Limb (tissue), 2 donors: ENCODE measurements at regions not wholly inside any gene's neighbourhood (a gene's known extent, or its start where the extent isn't known, plus 50 kb on each side); places are given as distances from the start of the nearest gene placed in this dataset.
"Not testable (repeated sequence)": the region's sequence is repeated elsewhere in the genome, so short reads cannot be mapped to it uniquely, and the experiment has no call there.

Experiments used
- DNase-seq, 2 donors: peaks; one replicate each; pipeline ENCODE4 v3.0.0-alpha.2; 2016; ENCODE audit errors: extremely low spot score in 2 of 2

DNA sequence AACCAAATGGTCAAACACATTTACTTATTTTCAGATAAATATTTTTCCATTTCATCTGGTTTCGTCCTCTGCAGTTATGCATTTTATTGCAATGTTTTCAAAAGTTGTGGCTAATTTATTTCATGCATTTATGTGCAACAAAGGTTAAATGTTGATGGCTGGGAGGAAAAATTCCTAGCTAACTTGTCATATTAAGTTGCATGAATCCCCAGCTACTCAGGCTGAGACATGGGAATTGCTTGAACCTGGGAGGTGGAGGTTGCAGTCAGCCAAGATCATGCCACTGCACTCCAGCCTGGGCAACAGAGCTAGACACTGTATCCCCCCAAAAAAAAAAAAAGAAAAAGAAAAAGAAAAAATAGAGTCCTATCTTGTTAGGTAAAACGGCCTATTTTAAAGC lies 1862.4 kb upstream of the RAG2 start:
- no peak for DNase-seq

DNA sequence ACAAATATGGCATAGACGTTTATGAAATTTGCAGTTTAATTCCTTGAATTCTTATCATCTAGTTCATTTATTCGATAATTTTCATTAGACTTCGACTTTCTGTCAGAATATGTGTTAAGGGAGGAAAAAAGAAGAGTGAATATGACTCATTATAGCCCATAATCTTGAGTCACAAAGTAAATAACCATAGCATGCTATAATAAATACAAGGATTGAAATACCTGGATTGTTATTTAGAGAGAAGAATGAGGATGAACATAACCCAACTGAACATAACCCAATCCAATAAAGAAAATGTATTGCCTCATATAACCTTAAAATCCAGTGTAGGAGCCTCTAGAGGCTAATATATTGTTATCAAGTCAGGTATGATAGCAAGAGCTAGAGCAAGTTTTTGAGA lies 1858.3 kb upstream of the RAG2 start:
- no peak for DNase-seq

DNA sequence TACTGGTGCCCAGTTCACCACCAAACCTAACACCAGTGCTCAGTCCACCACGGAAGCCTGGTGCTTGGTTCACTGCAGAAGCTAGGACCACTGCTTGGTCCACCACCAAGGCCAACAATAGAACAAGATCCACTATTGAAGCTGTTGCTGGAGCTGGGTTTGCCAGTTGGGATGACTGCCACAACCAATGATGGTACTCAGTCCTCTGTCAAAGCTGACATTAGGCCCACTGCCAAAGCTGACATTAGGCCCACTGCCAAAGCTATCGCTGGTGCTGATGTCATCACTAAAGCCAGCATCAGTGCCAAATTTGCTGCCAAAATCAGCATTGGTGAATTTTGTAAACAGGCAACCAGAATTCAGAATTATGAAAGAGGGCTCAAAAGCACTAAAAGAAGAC lies 1850.2 kb upstream of the RAG2 start:
- no peak for DNase-seq

DNA sequence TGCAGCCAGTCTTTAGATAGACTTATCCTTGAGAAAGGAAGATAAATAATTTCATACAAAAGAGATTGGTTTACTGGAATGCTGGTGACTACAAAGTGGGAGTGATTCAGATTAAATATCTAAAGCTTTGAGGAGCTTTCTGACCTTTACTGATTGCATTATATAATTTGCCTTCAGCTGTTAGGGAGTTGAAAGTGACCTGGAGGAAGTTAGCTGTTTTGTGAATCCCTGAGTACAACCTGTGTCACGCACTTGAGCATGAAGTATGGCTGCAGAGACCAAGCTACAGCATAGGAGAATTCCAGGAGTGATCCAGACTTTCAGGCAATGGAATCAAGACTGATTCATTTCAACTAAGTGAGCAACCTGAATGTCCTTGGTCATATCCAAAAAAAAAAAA lies 1848.3 kb upstream of the RAG2 start:
- no peak for DNase-seq

DNA sequence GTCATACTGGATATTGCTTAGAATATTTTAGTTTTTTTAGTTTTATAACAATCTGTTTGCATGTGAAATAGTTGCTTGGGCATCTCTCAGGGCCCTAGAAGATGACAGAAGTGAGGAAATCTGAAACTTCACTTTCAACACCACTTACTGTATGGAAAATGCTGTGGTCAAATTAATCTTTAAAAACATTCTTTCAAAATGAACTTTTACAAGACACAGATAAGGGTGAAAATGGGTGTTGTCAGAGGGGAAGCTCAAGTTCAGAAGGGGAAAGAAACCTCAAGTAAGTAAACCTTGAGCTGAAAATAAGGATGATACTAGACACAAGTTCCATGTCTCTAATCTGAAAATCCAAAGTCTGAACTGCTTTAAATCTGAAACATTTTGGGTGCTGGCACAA lies 1840.1 kb upstream of the RAG2 start:
- DNase-seq, result no peak

DNA sequence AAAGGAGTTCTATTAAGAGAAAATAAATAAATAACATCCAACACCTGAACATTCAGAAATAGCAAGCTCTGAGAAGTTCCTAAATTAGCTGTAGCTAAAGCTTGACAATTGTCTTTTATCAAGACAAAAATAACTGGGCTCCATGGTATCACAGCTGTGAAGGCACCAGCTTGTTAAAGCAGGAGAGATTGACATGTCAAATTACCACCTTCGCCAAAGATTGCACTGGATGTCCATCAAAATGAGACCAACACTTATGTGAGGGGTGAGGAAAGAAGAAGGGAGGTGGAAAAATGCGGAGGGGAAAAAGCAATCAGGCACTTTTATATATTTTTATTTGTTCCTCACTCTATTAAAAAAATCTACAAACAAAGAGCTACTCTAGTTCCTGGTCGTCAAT lies 1827.5 kb upstream of the RAG2 start:
- no peak for DNase-seq

DNA sequence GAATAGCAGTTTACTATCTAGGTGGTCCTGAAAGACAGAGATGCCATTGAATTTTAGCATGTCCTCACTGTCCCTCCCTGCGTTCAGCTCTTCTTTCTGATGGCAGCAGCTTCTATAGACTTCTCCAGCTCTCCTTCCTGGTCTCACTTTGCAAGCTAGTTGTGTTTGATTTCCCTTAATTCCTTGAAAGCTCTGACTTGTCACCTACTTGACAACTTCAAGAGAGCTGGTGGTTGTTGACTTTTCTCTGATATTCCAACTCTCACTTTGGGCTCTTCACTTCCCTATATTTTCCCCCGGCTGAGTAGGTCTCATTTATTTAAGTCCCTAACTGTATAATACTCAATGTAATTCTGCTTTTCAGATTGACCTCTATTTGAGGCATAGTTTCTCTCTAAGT lies 1825.0 kb upstream of the RAG2 start:
- no peak for DNase-seq

DNA sequence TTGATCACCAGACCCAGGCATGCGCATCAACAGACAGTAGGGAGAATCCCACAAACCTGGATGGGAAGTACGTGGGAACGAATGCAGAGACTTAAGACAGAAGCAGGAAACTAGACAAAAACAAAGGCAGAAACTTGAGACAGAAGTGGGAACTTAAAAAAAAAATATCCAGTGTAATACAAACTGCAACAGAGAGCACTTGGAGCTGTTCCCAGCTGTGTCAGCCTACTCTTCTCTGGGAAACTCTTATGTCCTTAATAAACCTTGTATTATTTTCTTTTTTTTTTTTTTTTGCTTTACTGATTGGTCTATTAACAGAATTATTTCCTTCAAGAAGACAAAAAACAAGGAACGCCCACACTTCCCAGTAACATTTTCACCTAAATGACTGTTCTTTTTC lies 1818.1 kb upstream of the RAG2 start:
- DNase-seq, result no peak

DNA sequence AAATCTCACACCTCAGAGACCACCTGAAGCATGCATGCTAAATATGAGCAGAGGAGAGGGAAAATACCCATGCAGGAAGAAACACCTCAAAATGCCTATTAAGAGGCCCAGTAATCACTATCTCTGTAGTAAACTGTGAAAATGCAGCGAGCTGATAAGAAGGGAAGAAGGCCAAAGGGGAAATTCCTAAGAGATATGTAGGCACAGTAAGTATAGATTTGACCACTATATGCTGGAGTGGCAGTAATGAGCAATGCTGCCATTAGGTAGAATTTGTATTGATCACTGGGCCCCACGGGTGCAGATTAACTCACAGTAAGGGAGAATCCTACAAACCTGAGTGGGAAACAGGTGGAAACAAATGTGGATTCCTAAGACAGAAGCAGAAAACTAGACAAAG lies 1813.1 kb upstream of the RAG2 start:
- no peak for DNase-seq

DNA sequence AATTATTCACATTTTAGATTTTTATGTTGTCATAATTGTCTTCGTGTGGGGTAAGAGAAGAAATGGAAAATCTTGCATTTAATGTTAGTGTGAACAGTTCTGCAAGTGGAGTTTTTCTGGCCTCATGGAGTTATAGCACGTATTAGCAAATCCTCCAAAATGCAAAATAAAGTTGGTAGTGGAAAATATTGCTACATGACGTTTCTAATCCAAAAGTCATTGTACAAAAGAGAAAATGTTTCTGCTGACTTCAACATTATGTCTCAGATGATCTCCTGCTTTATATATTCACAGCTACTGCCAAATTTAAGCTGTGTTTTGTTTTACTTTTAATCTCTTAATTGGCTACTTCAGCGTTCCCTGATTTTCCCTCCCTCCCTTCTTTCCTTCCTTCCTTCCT lies 1804.0 kb upstream of the RAG2 start:
- no peak for DNase-seq

DNA sequence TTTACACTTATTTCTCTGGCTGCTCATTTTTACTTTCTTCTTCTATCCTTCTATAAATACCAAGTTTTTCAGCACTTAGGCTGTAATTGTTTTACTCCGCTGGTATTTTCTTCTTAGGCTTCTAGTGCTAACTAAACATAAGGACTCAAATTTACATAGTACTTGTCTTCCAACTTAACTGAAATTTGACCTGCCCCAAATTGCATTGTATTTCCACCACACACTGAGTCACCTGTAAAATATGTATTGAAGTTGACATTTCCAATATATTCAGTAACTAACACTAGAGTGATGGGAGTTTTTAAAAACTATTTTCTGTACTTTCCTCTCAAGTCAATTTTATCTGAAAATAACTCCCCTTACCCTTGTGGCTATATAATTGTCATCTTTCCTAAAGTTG lies 1794.1 kb upstream of the RAG2 start:
- DNase-seq, result no peak

DNA sequence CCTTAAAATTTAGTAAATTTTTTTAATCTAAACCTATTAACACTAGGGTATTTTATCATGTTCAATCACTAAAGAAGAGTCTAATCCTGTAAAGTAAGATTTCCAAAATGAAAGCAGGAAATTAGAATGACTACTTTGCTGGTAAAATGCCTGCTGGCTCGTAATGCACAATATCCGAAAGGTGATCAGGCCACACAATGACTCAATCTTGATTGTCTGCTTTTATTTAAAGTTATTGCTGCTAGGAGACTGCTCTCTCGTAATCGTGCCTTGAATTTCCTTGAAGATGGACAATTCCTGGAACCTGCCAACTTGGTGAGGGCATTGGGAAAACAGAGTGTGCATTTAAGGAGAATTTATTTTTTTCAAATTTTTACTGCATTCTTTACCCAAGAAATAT lies 1786.5 kb upstream of the RAG2 start:
- no peak for DNase-seq

DNA sequence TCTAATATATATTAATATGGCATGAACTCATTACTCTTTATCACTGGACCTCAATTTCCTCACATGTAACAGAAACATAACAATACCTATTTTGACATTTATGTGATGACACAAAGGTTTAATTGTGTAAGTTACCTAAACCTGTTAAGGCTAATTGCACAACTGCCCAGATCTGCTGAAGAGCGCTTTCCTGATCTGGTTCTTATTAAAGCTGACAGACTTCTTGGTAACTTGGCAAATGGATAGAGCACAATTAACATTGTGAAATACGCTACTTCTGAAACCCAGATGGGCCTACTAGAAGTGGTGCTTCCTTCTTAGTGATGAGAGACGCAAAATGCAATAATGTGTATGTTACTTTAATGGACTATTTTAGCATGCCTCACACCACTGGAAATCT lies 1767.2 kb upstream of the RAG2 start:
- no peak for DNase-seq

DNA sequence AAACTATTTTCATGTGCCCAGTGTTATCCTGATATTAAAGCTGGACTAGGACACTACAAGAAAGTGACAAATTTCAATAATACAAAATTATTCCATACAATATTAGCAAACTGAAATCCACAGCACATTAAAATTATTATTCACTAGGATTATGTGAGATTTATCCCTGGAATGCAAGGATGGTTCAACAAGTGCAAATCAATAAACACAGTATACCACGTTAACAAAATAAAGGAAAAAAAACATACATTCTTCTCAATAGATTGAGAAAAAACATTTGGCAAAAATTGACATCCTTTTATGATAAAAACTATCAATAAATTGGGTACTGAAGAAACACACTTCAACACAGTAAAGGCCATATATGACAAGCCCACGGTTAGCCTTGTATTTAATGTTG lies 1758.2 kb upstream of the RAG2 start:
- no peak for DNase-seq

DNA sequence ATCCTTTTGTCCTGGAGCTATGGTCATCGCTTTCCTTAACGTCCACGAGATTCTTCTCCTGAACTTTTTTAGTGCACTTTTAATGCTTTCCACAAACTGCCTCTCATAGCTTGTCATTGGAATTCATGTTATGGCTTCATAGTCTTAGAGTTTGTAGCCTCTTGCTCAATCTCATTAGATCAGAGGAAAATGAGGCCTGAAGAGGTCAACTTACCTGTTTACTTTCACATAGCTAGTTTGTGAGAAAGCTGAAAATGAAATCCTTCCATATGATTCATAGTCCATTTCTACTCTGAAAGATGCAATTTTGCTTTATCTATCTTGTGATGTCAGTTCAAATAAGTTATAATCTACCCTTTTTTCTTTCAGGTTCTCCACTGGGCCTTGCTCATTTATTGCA lies 1747.2 kb upstream of the RAG2 start:
- no peak for DNase-seq

DNA sequence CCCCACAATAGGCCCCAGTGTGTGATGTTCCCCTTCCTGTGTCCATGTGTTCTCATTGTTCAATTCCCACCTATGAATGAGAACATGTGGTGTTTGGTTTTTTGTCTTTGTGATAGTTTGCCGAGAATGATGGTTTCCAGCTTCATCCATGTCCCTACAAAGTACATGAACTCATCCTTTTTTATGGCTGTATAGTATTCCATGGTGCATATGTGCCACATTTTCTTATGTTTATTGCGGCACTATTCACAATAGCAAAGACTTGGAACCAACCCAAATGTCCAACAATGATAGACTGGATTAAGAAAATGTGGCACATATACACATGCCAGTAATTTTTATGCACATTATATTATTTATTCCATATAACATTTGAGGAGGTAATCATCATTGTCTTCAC lies 1743.6 kb upstream of the RAG2 start:
- not testable (repeated sequence) for DNase-seq

DNA sequence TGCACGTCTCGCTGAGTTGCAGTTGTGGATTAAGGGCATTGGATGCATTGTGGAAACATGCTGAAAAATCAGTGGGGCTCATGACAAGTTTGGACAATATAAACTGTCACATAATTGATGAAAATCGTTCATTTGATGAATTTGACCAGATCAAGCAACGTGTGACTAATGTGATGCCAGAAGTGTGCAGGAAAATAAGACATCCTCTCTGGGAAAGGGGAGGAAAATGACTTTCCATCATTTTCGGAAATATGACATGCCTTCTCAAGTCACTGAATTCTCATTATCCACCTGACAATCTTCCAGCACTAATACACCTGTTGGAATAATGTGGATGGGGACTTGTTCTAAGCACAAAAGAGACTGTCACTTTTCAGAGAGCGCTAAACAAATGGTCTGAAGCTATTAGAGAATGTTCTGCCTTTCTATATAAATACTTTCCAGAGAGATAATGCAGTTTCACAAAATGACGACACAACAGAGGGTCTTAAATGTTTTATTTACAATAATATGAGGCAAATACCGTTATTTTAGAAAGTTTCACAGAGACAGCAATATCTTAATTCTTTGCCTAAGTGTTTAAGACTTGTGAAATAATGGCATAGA lies 1741.9 kb upstream of the RAG2 start:
- no peak for DNase-seq

DNA sequence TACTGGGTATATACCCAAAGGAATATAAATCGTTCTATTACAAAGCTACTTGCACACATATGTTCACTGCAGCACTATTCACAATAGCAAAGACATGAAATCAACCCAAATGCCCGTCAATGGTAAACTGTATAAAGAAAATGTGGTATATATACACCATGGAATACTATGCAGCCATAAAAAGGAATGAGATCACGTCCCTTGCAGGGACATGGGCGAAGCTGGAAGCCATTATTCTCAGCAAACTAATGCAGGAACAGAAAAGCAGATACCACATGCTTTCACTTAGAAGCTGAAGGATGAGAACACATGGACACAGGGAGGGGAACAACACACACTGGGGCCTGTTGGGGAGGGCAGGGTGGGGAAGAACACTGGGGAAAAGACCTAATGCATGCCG lies 1740.0 kb upstream of the RAG2 start:
- not testable (repeated sequence) for DNase-seq

DNA sequence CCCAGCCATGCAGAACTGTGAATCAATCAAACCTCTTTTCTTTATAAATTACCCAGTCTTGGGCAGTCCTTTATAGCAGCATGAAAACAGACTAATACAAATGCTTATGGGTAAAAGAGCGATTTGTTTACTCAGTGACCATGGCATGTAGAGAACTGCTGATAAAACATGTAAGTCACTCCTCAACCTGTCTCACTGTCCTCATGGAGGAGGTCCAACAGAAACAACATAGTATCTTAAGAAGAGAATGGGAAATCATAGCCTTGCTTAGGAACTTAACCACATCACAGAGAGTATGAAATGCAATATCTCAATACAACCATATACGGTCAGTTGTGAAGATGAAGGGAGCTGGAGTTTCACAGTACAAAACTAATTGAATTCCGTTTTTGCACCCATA lies 1734.0 kb upstream of the RAG2 start:
- DNase-seq, result no peak

DNA sequence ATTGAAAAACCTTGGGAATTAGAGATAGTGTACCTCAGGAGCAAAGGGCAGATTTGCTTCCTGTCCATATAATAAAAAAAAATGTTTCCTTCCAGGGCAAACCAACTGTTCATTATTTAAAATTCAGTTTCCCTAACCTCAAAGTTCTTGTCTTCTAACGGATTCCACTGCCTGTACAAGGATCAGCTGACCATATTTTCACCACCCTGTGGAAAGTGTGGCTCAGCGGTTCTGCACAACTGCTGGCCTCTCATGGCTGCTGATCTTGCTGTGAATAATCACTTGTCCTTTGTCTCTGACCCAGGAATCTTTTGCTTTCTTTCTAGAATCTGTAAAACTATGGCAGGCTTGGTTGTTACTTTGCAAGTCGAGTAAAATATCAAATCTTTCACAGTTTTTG lies 1732.5 kb upstream of the RAG2 start:
- DNase-seq, result no peak

DNA sequence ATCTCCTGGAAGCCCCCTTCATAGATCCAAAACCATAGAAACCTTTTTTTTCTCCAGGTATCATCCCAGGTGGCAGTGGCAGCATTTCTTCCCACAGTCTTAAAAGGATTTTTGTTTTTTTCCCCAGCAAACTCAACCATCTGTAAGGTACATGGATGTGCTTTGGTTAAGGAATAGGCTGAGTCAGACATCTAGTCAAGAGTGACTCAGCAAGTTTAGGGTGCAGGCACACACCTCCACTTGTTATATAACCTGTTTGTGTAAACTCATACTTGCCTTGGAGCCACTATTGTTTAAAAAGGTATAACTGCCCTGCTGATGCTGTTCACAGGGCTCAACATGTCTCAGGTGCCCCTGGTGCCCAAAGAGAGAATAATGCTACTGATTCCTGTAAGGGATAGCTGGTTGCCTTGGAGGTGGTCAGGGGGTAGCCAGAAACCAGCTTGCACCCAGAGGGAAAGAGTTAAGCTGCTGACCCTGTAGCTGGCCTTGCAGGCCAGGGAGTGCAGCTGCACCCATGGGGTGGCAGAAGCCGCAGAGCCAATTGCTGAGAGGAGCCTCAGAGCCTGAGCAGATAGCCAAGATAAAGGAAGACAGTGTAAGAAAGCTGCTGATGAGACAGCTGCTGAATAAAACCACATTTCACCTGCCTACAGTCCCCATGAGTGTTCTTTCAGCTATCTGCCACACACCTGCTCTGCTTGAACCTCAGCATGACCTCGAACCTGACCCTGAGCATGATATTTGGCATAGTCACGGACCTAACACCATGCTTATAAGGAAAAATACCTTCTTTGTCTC lies 1726.1 kb upstream of the RAG2 start:
- DNase-seq, result no peak

DNA sequence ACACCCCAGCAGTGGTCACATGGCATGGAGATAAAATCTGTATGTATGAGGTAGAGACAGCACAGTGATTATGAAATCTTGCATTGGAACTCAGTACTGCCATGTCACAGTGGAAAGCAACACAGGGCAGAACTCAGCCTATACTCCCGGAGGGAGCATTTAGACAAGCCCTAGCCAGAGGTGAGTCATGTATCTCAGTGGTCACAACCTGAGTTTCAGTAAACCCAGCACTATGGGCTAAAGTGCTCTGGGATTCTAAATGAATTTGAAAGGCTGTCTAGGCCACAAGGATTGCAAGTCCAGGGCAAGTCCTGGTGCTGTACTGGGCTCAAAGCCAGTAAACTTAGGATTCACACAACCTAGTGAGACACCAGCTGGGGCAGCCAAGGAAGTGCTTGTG lies 1717.1 kb upstream of the RAG2 start:
- no peak for DNase-seq

DNA sequence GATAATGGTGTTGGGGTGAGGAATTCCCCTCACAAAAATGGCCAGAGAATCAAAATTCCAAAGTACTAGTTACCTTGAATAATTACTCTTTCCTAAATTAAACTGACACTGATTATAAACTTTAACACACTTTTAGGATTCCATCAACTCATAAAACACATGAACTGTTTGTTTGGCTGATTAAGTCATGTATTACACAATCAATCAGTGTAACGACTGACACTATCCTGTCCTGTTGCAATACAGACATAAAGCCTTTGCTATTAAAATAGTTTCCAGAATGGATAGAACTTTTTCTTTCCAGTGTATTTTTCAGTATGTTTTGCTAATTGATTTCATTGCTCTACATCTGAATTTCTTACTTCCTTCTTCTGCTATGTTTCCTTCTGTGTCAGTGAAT lies 1709.4 kb upstream of the RAG2 start:
- no peak for DNase-seq

DNA sequence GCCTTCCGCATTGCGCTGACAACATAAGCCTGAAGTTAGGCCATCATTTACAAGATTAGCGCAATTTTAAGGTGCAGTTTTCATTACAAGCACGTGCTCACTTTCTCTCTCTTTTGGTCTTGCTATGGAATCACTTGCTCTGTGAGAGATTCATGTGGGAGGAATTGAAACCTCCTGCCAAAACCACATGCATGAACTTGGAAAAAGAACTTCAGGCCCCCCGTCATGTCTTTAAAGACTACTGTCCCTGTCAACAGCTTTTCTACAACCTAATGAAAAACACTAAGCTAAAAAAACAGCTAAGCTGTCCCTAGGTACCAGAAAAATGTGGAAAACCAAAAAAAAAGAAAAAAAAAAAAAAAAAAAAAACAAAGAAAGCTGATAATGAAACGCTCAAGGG lies 1707.6 kb upstream of the RAG2 start:
- DNase-seq, result peak in 1 of 2 donors; percentile 7
